GM18861 (cell line): ENCODE measurements at regions not wholly inside any gene's neighbourhood (a gene's known extent, or its start where the extent isn't known, plus 50 kb on each side); places are given as distances from the start of the nearest gene placed in this dataset.

ENCODE experiments used
- ATAC-seq: cut with Tn5 transposase; IDR thresholded peaks from one replicate; pipeline ENCODE4 v1.9.1; 2021; ENCODE audit not compliant: unreplicated experiment

DNA sequence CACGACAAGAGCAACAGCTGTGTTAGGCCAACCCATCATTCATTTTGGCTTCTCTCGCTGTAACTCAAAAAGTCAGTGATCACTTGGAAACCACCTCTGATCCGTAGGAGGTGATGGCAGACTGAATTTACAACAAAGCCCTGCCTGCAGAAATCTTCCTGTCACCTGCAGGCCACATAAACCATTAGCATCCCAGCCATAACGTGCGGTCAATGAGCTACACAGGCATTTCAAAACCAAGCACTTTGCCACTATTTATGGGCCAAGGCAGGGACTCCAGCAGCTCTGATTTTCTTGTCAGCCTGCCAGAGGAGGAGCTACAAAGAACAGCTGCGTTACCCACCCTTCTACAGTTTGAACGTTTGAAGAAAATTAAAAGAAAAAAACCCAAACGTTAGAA lies 228.1 kb upstream of the PPARGC1A start:
- no peak for ATAC-seq

DNA sequence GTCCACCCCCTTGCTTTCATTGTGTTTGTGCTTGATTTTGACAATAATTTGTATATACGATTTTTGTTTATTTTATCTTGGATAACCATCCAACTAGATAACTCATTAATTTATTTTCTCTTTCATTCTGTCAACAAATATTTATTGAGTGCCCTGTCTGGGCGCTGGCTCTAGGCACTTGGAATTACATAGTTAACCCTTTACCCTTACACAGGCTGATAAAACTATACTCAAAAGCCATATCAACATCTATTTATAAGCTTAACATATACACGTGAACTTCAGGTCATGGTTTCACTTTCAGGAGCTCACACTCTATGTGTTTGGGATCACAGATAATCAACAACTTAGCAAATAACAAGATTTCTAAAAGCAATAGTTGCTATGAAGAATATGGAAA lies 226.3 kb upstream of the PPARGC1A start:
- ATAC-seq, result no peak

GRCh38 chr4:24114919-24115500 lies 225.2 kb upstream of the PPARGC1A start:
- ATAC-seq, result no peak

- ATAC-seq, result no peak
Measured at GRCh38 chr4:24114444-24114843, 224.6 kb upstream of the PPARGC1A start.

DNA sequence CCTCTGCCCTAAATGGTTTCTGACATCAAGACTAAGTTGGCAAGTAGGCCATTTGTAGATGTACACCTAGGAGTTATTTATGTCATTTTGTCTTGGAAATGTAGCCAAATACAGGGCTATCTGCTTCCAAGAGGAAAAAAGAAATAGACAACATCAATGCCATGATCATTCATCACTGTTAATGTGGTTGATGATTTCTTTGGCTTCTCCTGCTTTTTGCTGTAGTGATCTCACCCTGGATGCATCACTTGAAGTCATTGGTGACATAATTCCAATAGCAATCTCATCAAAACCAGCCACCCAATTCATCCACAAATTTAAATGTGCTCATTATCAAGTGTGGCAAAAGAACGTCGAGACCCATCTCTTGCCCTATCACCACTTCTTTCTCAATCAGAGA lies 222.6 kb upstream of the PPARGC1A start:
- no peak for ATAC-seq

DNA sequence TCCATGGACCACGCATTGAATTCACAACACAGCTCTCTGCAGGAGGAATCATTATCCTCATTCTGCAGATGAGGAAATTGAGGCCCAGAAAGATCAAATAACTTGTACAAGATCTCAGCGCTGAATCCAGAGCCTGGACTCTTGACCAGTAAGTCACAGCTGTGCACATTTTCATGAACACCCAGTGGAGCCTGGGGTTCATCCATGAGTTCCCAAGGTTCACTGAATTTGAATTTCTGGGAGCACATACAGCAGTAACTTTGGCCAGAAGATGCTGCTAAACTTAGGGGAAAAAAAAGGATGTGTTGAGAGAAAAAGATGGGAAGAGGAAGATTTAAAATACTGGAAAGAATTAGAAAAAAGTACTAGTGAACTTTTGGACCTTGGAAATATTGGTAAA lies 218.7 kb upstream of the PPARGC1A start:
- ATAC-seq, result no peak

GRCh38 chr4:24105327-24106038 lies 215.6 kb upstream of the PPARGC1A start:
- no peak for ATAC-seq

GRCh38 chr4:24104158-24104565 lies 214.3 kb upstream of the PPARGC1A start:
- no peak for ATAC-seq

DNA sequence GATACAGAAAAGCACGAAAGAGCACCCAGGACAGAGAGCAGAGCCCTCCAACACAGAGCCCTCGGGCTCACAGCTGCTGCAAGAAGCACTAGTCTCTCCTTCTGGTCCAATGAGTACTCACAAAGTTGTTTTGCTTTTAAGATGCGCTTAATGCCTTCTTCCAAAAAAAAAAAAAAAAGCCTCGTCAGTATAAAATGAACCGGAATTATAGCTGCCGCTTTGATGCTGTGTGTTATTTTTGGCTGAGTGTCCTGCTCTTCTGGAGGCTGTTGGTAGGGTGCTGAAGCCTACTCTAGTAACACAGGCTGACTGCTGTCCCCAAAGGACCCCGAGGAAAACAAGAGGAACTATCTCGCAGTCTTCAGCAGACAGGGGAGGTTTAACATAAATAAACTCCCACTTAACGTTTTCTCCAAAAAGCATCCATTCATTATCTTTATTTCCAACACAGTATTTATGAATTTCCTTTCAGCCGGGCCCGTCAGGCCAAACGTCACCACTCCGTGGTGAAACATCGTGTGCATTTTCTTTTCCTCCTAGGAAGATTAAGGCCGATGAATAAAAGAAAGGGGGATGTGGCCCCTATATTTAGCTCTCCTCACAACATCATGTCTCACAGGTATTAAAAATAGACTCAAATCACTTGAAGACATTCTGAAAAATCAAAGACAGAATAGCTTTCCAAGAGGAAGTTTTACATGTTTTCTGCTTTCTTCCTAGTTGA lies 213.7 kb upstream of the PPARGC1A start:
- ATAC-seq, result no peak

DNA sequence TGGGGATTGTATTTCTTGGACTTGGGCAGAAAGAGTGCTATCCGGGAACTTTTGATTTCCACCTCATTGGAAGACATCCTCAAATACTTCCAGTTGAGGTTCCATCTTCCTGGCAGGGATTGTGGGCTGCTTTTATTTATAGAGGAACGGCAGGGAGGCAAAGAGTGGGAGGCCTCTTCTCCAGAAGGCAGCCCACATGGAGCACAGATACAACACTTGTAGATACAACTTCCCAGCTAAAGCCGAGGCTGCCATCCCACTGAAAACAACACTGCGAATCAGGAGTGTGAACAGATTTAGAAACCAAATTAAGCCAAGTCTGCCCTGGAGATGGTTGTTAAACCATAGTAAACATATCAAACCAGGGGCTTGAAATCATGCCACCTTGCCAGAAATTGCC lies 212.8 kb upstream of the PPARGC1A start:
- no peak for ATAC-seq

DNA sequence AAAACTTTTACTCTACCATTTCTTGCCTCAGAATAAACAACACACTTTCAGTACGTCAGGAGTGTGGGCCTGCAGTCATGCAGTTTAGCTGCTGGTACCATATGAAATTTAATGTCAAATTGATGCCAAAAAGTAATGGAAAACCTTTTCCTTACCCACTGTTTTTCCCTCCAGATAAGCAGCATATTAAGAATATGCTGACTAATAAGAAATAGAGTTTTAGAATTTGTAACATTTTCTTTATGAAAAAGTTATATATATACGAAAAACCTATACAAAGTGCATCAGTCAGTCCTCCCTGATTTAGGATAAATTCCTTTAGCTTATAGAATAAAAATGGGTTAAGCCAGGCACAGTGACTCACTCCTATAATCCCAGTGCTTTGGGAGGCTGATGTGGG lies 206.8 kb upstream of the PPARGC1A start:
- no peak for ATAC-seq

DNA sequence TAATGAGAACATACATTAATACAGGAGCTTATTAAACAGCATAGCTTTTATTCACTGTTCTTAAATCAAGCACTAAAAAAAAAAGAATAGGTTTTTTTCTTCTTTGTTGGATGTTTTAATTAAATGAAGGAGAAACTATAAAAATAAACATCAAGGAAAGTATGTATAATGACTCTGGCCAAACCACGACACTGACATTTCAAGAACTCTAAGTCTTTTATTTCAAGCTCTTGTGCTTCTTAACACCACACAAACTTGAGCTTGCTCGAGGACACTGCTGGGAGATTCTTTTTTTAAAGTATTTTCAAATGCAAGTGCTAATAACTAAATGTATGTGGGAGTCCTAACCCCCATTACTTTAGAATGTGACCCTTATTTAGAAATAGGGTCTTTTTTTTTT lies 204.9 kb upstream of the PPARGC1A start:
- ATAC-seq, result no peak

GRCh38 chr4:24093446-24093845 lies 203.6 kb upstream of the PPARGC1A start:
- ATAC-seq, result no peak

- ATAC-seq, result no peak
Measured at GRCh38 chr4:24091639-24092233, 201.9 kb upstream of the PPARGC1A start.

- no peak for ATAC-seq
Measured at GRCh38 chr4:24089851-24090534, 200.1 kb upstream of the PPARGC1A start.

GRCh38 chr4:24080871-24081270 lies 191.0 kb upstream of the PPARGC1A start:
- no peak for ATAC-seq

DNA sequence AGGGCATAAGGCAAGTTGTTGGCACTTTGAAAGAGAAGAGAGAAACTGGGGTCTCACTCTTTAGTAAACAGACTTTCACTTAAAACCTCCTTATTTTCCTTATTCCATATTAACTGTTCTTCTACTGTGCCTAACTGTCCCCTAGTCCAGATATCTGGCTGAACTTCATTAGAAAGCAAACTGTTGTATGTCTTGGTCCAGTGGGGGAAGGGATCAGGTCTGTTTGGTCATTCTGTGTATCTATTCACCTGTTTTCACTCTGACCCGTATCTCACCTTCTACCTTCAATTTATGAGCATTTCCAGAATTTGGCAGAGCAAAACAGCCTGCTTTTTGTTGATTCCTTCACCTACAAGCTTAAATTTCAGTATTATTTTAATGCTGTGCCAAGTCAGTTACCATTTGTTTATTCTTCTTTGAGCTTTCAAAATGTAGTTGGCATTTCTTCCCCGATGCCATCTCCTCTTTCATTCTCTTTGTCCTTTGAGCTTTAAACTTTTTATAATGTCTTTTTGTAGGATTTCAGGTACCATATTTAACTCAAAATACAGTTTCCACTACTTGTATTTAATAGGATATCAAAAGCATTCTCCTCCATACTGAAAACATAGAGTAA lies 188.6 kb upstream of the PPARGC1A start:
- ATAC-seq, result no peak

- ATAC-seq, result no peak
Measured at GRCh38 chr4:24076811-24077210, 187.0 kb upstream of the PPARGC1A start.

- no peak for ATAC-seq
Measured at GRCh38 chr4:24073948-24074347, 184.1 kb upstream of the PPARGC1A start.

GRCh38 chr4:24071612-24072372 lies 181.9 kb upstream of the PPARGC1A start:
- no peak for ATAC-seq
